ENCODE measurements at regions not wholly inside any gene's neighbourhood (a gene's known extent, or its start where the extent isn't known, plus 50 kb on each side); places are given as distances from the start of the nearest gene placed in this dataset.

GRCh38 chr16:79801646-79802045 lies 201.1 kb upstream of the MAF start:
- no peaks in the 10 kb centered on the region for H3K36me3 ChIP-seq
- no peaks in the 10 kb centered on the region for H3K4me1 ChIP-seq (ENCODE audit: low read depth)
- DNase-seq (ENCODE audit: low read depth in 1 of 2, low spot score in 1 of 2): no peak
- no peak for TF ChIP-seq CTCF (IDR thresholded peaks at IDR 0.05; ENCODE audit: low read depth, low read length)
- no peaks in the 10 kb centered on the region for H3K27me3 ChIP-seq
- no peaks in the 10 kb centered on the region for H3K9me3 ChIP-seq (ENCODE audit: low read depth)
- H3K27ac ChIP-seq: no peak overlapping the region
- no peak overlapping the region for H3K4me3 ChIP-seq

GRCh38 chr16:79800016-79800608 lies 199.6 kb upstream of the MAF start:
- H3K27ac ChIP-seq: no peak overlapping the region
- H3K36me3 ChIP-seq: no peaks in the 10 kb centered on the region
- no peak for DNase-seq (ENCODE audit: low read depth in 1 of 2, low spot score in 1 of 2)
- no peak for TF ChIP-seq CTCF (IDR thresholded peaks at IDR 0.05; ENCODE audit: low read depth, low read length)
- H3K4me1 ChIP-seq (ENCODE audit: low read depth): no peaks in the 10 kb centered on the region
- H3K4me3 ChIP-seq: no peak overlapping the region
- no peaks in the 10 kb centered on the region for H3K27me3 ChIP-seq
- no peaks in the 10 kb centered on the region for H3K9me3 ChIP-seq (ENCODE audit: low read depth)

GRCh38 chr16:79798416-79799053 lies 198.0 kb upstream of the MAF start:
- TF ChIP-seq CTCF (IDR thresholded peaks at IDR 0.05; ENCODE audit: low read depth, low read length): no peak

GRCh38 chr16:79797486-79797885 lies 196.9 kb upstream of the MAF start:
- TF ChIP-seq CTCF (IDR thresholded peaks at IDR 0.05; ENCODE audit: low read depth, low read length): no peak
- Histone ChIP-seq H3K9me3 (ENCODE audit: low read depth) (no peaks in the 10 kb centered on the region), H3K4me3 (no peak overlapping the region), H3K27ac (no peak overlapping the region), H3K4me1 (ENCODE audit: low read depth) (no peaks in the 10 kb centered on the region), H3K36me3 (no peaks in the 10 kb centered on the region), H3K27me3 (no peaks in the 10 kb centered on the region)
- no peak for DNase-seq (ENCODE audit: low read depth in 1 of 2, low spot score in 1 of 2)

More at GRCh38 chr16:79798416-79799053, 198.0 kb upstream of the MAF start:
- Histone ChIP-seq H3K36me3 (no peaks in the 10 kb centered on the region), H3K4me3 (no peak overlapping the region), H3K9me3 (ENCODE audit: low read depth) (no peaks in the 10 kb centered on the region), H3K27ac (no peak overlapping the region), H3K4me1 (ENCODE audit: low read depth) (no peaks in the 10 kb centered on the region), H3K27me3 (no peaks in the 10 kb centered on the region)
- DNase-seq (ENCODE audit: low read depth in 1 of 2, low spot score in 1 of 2): no peak

GRCh38 chr16:79795556-79795955 lies 195.0 kb upstream of the MAF start:
- H3K9me3 ChIP-seq (ENCODE audit: low read depth): no peaks in the 10 kb centered on the region
- no peak for TF ChIP-seq CTCF (IDR thresholded peaks at IDR 0.05; ENCODE audit: low read depth, low read length)
- H3K4me1 ChIP-seq (ENCODE audit: low read depth): no peaks in the 10 kb centered on the region
- no peak for DNase-seq (ENCODE audit: low read depth in 1 of 2, low spot score in 1 of 2)
- no peak overlapping the region for H3K4me3 ChIP-seq
- no peaks in the 10 kb centered on the region for H3K27me3 ChIP-seq
- no peaks in the 10 kb centered on the region for H3K36me3 ChIP-seq
- no peak overlapping the region for H3K27ac ChIP-seq
